ENCODE measurements at regions not wholly inside any gene's neighbourhood (a gene's known extent, or its start where the extent isn't known, plus 50 kb on each side); places are given as distances from the start of the nearest gene placed in this dataset.

DNA sequence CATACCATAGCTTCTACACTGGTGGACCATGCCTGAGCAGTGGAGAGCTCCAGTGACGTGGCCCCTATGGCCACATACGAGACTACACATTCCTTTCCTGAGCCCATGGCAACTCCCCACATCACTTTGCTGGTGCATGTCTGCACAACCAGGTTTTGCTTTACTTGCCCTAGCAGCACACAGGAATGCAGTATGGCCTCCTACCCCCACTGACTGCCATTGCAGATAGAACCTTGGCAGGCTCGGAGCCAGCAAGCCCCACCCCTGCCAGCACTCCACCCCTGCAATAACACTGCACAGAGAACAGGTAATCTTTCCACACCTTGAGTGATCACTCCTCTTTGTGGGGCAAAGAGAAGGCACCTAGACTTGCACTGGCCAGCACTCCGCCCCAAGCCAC, 531.9 kb upstream of the CAMK1G start:
- TF ChIP-seq, protein P1, sequence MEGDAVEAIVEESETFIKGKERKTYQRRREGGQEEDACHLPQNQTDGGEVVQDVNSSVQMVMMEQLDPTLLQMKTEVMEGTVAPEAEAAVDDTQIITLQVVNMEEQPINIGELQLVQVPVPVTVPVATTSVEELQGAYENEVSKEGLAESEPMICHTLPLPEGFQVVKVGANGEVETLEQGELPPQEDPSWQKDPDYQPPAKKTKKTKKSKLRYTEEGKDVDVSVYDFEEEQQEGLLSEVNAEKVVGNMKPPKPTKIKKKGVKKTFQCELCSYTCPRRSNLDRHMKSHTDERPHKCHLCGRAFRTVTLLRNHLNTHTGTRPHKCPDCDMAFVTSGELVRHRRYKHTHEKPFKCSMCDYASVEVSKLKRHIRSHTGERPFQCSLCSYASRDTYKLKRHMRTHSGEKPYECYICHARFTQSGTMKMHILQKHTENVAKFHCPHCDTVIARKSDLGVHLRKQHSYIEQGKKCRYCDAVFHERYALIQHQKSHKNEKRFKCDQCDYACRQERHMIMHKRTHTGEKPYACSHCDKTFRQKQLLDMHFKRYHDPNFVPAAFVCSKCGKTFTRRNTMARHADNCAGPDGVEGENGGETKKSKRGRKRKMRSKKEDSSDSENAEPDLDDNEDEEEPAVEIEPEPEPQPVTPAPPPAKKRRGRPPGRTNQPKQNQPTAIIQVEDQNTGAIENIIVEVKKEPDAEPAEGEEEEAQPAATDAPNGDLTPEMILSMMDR (IDR thresholded peaks at IDR 0.05) = no peak
- TF ChIP-seq POLR2A (IDR thresholded peaks at IDR 0.05) = no peak
- no peak for TF ChIP-seq EP300 (IDR thresholded peaks at IDR 0.05)
- TF ChIP-seq POLR2AphosphoS5 (IDR thresholded peaks at IDR 0.05) = no peak
